Large intestine (tissue), 3 donors: ENCODE measurements at regions not wholly inside any gene's neighbourhood (a gene's known extent, or its start where the extent isn't known, plus 50 kb on each side); places are given as distances from the start of the nearest gene placed in this dataset.

ENCODE experiments used
- DNase-seq, 2 donors: peaks; one replicate each; pipeline versions ENCODE4 v3.0.0 to v3.0.0-alpha.2; 2013
- H3K27ac ChIP-seq: one replicate; pipeline ENCODE4 v1.5.1; 2013; ENCODE audit warnings: low read length
- H3K27me3 ChIP-seq: 2 replicates; pipeline ENCODE4 v1.6.1; 2013; ENCODE audit warnings: low read length; ENCODE audit not compliant: control insufficient read depth, insufficient read depth
- H3K36me3 ChIP-seq: 2 replicates; pipeline ENCODE4 v1.6.1; 2013; ENCODE audit warnings: low read length; ENCODE audit not compliant: control insufficient read depth, insufficient read depth
- H3K4me1 ChIP-seq: one replicate; pipeline ENCODE4 v1.6.1; 2013; ENCODE audit warnings: low read length; ENCODE audit not compliant: control insufficient read depth, insufficient read depth
- H3K4me3 ChIP-seq: one replicate; pipeline ENCODE4 v1.5.1; 2013; ENCODE audit warnings: low read length
- H3K9me3 ChIP-seq: one replicate; pipeline ENCODE4 v1.6.1; 2013; ENCODE audit warnings: mild to moderate bottlenecking, low read depth, low read length, moderate library complexity; ENCODE audit not compliant: control insufficient read depth
- WGBS: methylation state at CpG from one replicate; pipeline ENCODE4 v1.1.5; 2013; ENCODE audit warnings: low lambda C conversion rate; ENCODE audit not compliant: insufficient coverage; 5-methylcytosine and 5-hydroxymethylcytosine counted together

DNA sequence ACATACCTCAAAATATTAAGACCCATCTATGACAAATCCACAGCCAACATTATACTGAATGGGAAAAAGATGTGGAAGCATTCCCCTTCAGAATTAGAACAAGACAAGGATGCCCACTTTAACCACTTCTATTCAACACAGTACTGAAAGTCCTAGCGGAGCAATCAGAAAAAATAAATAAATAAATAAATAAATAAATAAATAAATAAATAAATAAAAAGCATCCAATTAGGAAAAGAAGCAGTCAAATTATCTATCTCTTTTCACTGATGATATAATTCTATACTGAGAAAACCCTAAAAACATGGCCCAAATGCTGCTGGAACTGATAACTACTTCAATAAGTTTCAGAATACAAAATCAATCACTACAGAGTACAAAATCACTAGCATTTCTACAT, 67.5 kb downstream of the PRR32 start:
- WGBS: no CpG with 5 or more reads among the region's 1 CpG
- Histone ChIP-seq H3K27ac (no peak overlapping the region), H3K36me3 (no peaks in the 10 kb centered on the region), H3K4me3 (no peak overlapping the region), H3K9me3 (no peaks in the 10 kb centered on the region), H3K27me3 (no peaks in the 10 kb centered on the region), H3K4me1 (no peaks in the 10 kb centered on the region)
- no peak for DNase-seq

DNA sequence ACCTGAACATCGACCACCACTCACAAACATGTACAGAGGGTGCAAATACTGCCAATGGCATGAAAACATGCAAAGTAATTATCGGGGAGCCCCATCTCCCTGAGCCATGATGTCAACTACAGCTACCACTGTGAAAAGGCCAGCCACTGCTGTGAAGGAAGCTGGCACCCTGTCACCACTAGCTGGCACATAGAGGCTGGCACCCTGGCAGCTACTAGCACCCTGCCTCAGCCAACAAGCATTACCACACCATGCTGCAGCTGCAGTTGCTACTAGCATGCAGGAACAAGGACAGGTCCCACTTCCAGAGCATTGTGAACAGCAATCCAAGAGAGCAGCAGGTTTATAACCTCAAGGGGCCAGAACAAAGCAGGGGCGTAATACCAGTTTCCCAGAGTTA, 81.4 kb downstream of the PRR32 start:
- DNase-seq: no peak
- no peaks in the 10 kb centered on the region for H3K27me3 ChIP-seq
- no peak overlapping the region for H3K27ac ChIP-seq
- WGBS: no CpG with 5 or more reads among the region's 3 CpGs
- no peaks in the 10 kb centered on the region for H3K9me3 ChIP-seq
- no peaks in the 10 kb centered on the region for H3K4me1 ChIP-seq
- H3K4me3 ChIP-seq: no peak overlapping the region
- H3K36me3 ChIP-seq: no peaks in the 10 kb centered on the region

DNA sequence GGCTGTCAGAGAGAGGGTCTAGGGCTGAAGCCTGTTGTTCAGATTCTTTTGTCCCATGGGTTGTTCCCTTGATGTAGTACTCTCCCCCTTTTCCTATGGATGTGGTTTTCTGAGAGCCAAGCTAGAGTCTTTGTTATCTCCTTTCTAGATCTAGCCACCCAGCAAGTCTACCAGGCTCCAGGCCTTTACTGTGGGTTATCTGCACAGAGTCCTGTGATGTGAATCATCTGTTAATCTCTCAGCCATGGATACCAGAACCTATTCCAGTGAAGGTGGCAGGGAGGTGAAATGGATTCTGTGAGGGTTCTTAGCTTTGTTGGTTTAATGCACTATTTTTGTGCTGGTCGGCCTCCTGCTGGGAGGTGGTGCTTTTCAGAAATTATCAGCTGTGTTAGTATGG, 109.5 kb downstream of the PRR32 start:
- no peaks in the 10 kb centered on the region for H3K27me3 ChIP-seq
- no peak for DNase-seq
- no peak overlapping the region for H3K27ac ChIP-seq
- no CpG with 5 or more reads among the region's 1 CpG for WGBS
- H3K9me3 ChIP-seq: no peaks in the 10 kb centered on the region
- H3K36me3 ChIP-seq: no peaks in the 10 kb centered on the region
- H3K4me3 ChIP-seq: no peak overlapping the region
- no peaks in the 10 kb centered on the region for H3K4me1 ChIP-seq

DNA sequence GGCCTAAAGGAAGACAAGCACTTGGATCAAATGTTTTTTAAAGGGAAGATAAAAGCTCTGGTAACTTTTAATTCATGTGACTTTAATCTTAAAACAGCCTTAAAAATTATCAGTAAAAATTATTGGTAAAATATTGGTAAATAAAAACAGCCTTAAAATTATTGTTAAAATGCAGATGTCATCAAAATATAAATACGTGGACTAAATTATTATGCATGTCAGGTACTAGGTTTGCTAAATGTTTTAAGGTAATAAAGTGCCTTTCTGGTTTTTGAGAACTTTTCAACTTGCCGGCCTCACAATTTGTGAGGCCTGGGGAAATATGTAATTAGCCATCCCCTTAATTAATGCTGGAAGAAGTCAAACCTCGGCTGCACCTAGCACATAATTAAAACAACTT, 147.7 kb downstream of the PRR32 start:
- H3K4me1 ChIP-seq: no peaks in the 10 kb centered on the region
- WGBS: no CpG with 5 or more reads among the region's 3 CpGs
- H3K27ac ChIP-seq: no peak overlapping the region
- no peaks in the 10 kb centered on the region for H3K27me3 ChIP-seq
- no peak for DNase-seq
- H3K4me3 ChIP-seq: no peak overlapping the region
- H3K36me3 ChIP-seq: no peaks in the 10 kb centered on the region
- H3K9me3 ChIP-seq: no peaks in the 10 kb centered on the region

DNA sequence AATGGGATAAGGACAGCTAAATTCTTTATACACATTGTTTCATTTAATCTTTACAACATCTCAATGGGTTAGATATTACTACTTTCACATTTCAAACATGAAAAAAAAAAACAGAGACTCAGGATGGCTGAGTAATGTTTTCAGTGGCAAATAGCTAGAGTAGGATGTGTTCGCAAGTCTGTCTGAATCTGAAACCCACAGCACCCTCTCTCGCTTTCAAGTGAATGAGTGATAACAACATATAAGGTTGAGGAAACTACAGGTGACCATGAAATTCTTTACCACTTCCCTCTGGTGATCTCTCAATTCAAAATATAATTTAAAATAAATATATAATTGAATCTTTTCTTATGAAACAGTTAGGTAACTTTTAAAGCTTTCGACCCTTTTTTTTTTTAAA, 162.6 kb downstream of the PRR32 start:
- Histone ChIP-seq H3K36me3 (no peaks in the 10 kb centered on the region), H3K9me3 (no peaks in the 10 kb centered on the region), H3K4me1 (no peaks in the 10 kb centered on the region), H3K27me3 (no peaks in the 10 kb centered on the region), H3K4me3 (no peak overlapping the region), H3K27ac (no peak overlapping the region)
- 80% methylated on average over 1 of the region's 3 CpGs for WGBS
- DNase-seq: no peak

DNA sequence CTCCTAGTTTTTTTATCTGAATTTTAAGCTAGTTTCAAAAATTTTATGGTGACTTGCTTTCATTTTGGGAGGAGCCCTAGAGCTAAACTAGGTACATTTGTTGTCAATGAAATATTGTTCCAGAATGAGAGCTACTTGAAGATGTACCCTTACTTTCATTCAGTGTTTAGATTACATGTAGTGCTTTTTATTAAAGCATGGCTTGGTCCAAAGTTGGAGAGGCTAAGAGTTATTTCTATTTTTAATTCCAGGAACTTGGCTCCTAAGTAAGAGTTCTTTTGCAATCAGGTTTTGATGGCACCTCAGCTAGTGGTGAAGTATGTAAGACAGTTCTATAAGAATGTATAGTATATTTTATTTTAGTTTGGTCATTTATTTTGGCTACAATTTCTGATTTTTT, 165.5 kb downstream of the PRR32 start:
- Histone ChIP-seq H3K4me1 (no peaks in the 10 kb centered on the region), H3K27ac (no peak overlapping the region), H3K36me3 (no peaks in the 10 kb centered on the region), H3K27me3 (no peaks in the 10 kb centered on the region), H3K9me3 (no peaks in the 10 kb centered on the region), H3K4me3 (no peak overlapping the region)
- no peak for DNase-seq

DNA sequence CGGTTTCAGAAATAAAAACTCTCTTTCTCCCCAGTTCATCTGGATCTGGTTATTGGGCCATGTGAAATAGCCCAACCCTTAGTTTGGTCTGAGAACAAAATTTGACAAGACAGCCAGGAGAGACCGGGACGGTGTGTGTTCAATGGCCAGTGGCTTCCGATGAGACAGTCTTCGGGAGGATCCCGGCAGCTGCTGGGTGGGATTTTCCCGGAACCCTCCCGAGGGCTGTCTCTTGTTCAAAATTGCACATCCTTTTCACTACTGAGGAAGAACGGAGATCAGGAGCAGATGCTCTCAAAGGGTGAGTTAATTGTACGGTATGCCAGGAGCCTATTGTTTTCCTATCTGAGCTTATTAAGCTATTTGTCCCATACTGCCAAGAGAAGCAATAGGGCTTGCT, 166.5 kb downstream of the PRR32 start:
- no peaks in the 10 kb centered on the region for H3K36me3 ChIP-seq
- DNase-seq: no peak
- no peak overlapping the region for H3K4me3 ChIP-seq
- H3K4me1 ChIP-seq: no peaks in the 10 kb centered on the region
- no peak overlapping the region for H3K27ac ChIP-seq
- H3K27me3 ChIP-seq: no peaks in the 10 kb centered on the region
- no CpG with 5 or more reads among the region's 10 CpGs for WGBS
- no peaks in the 10 kb centered on the region for H3K9me3 ChIP-seq

DNA sequence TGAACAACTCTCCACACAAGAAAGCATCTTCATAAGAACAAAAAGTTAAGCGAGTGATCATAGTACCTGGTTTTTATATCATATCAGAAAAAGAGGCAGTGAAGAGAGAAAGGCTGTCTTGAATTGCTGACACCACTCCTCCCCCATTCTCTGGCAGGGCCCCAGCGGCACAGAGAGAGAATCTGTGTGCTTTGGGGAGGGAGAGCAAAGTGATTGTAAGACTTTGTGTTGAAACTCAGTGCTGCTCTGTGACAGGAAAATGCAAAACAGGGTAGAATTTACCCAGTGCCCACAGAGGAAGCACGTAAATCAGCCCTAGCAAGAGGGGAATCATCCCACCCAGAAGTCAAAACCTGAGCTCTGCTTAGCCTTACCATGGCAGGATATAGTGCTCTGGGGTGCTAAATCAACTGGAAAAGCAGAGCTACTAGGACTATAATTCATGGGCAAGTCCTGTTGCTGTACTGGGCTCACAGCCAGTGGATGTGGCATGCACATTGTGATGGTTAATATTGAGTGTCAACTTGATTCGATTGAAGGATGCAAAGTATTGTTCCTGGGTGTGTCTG, 174.6 kb downstream of the PRR32 start:
- DNase-seq: peak in 1 of 2 donors; percentile 3

DNA sequence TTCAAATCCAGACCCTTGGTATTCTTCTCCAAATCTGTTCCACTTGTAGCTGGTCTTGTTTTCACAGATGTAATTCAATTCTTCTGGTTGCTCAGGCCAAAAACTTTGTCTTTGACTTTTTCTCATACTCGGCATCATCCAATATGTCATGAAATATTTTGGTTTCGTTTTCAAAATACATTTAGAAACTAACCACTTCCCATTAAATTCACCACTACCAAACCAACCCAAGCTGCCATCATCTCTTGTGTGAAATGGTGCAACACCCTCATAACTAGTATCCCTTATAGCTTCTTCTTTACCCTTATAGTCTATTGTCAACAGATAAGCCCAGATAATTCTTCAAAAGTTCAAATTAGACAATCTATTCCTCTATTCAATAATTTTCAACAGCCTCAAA, 192.1 kb downstream of the PRR32 start:
- Histone ChIP-seq H3K27ac (no peak overlapping the region), H3K36me3 (no peaks in the 10 kb centered on the region), H3K27me3 (no peaks in the 10 kb centered on the region), H3K4me1 (no peaks in the 10 kb centered on the region), H3K4me3 (no peak overlapping the region), H3K9me3 (no peaks in the 10 kb centered on the region)
- no CpG with 5 or more reads among the region's 2 CpGs for WGBS
- DNase-seq: no peak

More for the DNA sequence above, 174.6 kb downstream of the PRR32 start:
- H3K27ac ChIP-seq: no peak overlapping the region
- no peak overlapping the region for H3K4me3 ChIP-seq
- no peaks in the 10 kb centered on the region for H3K9me3 ChIP-seq
- H3K27me3 ChIP-seq: no peaks in the 10 kb centered on the region
- no peaks in the 10 kb centered on the region for H3K36me3 ChIP-seq
- no peaks in the 10 kb centered on the region for H3K4me1 ChIP-seq
- WGBS: no CpG with 5 or more reads among the region's 4 CpGs

DNA sequence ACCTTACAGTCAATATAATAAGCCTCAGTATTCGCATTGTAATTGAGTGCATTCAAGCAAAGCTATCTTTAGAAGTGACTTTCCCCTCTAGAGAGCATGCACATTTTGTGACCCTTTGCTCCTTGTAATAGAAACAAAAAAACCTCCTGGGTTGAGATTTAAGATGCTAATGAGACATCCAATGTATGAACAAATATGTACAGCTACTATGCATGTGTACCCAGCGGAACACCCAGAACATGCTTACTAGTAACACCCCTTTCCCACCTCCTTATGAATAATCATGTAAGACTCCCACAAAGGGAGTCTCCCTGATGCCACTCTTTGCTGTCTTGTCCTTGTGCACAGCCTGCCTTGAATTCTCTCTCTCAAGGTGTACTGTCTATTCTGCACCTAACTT, 205.5 kb downstream of the PRR32 start:
- WGBS: no CpG with 5 or more reads among the region's 2 CpGs
- no peaks in the 10 kb centered on the region for H3K36me3 ChIP-seq
- H3K4me3 ChIP-seq: no peak overlapping the region
- H3K27me3 ChIP-seq: no peaks in the 10 kb centered on the region
- no peak overlapping the region for H3K27ac ChIP-seq
- H3K4me1 ChIP-seq: no peaks in the 10 kb centered on the region
- no peaks in the 10 kb centered on the region for H3K9me3 ChIP-seq
- DNase-seq: no peak

DNA sequence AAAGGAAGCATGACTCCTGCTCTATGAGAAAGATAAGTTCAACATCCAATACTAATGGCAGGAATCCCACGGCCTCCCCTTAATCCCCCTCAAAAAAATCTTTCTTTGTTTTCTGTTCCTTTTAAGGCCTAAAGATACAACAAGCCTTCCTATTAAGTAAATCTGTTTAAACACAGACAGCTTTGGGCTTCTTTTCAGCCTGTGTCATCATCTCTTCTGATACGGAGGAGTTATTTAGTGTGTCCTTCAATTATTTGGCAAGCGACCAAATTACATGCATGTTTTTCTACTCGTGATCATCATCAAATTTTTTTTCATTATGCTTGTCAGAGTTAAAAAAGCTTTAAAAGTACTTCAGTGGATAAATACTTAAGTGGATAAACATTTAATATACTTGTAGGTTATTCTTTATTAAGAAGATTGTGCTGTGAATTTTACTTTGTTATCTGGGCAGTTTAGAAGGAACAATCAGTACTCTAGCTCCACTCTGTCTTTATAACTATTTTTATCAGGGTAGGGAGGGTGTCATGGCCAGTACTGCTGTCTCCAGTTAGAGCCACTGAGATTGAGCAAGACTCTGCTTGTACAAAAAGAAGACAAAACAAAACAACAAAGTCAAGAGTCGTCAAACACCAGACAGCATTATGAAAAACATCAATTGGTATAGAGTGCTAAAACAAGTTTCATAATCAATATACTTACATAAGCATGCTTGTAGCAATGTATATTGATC, 210.7 kb downstream of the PRR32 start:
- Histone ChIP-seq H3K4me1 (no peaks in the 10 kb centered on the region), H3K27me3 (no peaks in the 10 kb centered on the region), H3K36me3 (no peaks in the 10 kb centered on the region), H3K4me3 (no peak overlapping the region), H3K27ac (no peak overlapping the region), H3K9me3 (no peaks in the 10 kb centered on the region)
- no peak for DNase-seq
- no CpG with 5 or more reads among the region's 5 CpGs for WGBS
